Osteoblast (primary cell): ENCODE measurements at regions not wholly inside any gene's neighbourhood (a gene's known extent, or its start where the extent isn't known, plus 50 kb on each side); places are given as distances from the start of the nearest gene placed in this dataset.

Experiments
- DNase-seq: peaks from one replicate; pipeline ENCODE4 v3.0.0; 2011; ENCODE audit warnings: low spot score, mixed read lengths; ENCODE audit not compliant: insufficient read length; ENCODE audit errors: missing footprints
- H2AFZ ChIP-seq: 2 replicates; pipeline ENCODE4 v1.6.0; 2011; ENCODE audit warnings: mild to moderate bottlenecking, low read length
- H3K27ac ChIP-seq: 2 replicates; pipeline ENCODE4 v1.5.1; 2011; ENCODE audit warnings: mild to moderate bottlenecking, low read depth, low read length, moderate library complexity
- H3K27me3 ChIP-seq: 2 replicates; pipeline ENCODE4 v1.6.0; 2012; ENCODE audit warnings: mild to moderate bottlenecking, control low read depth, inconsistent platforms, low read length, moderate library complexity; ENCODE audit not compliant: insufficient read depth
- H3K36me3 ChIP-seq: 2 replicates; pipeline ENCODE4 v1.5.1; 2011; ENCODE audit warnings: mild to moderate bottlenecking, low read length, control low read depth, moderate library complexity; ENCODE audit not compliant: insufficient read depth
- H3K4me1 ChIP-seq: 2 replicates; pipeline ENCODE4 v1.5.1; 2011; ENCODE audit warnings: mild to moderate bottlenecking, low read length, control low read depth, moderate library complexity; ENCODE audit not compliant: insufficient read depth
- H3K4me2 ChIP-seq: 2 replicates; pipeline ENCODE4 v1.6.0; 2011; ENCODE audit warnings: mild to moderate bottlenecking, low read length; ENCODE audit not compliant: insufficient read depth
- H3K4me3 ChIP-seq: fragments of 200-600 bp; sonication (generic); 3 replicates; pipeline ENCODE4 v1.5.1; 2012; ENCODE audit warnings: mild to moderate bottlenecking, low read length, inconsistent platforms; ENCODE audit not compliant: insufficient read depth
- H3K79me2 ChIP-seq: 2 replicates; pipeline ENCODE4 v1.6.0; 2012; ENCODE audit warnings: mild to moderate bottlenecking, low read length, control low read depth, inconsistent platforms; ENCODE audit not compliant: insufficient read depth
- H3K9me3 ChIP-seq: 2 replicates; pipeline ENCODE4 v1.5.1; 2011; ENCODE audit warnings: low read depth, low read length, control low read depth
- H4K20me1 ChIP-seq: 2 replicates; pipeline ENCODE4 v1.6.0; 2012; ENCODE audit warnings: mild to moderate bottlenecking, low read length, control low read depth; ENCODE audit not compliant: insufficient read depth
- TF ChIP-seq, protein P1 (sequence below): IDR thresholded peaks from 2 replicates; pipeline ENCODE4 v1.5.1; 2011; ENCODE audit warnings: mild to moderate bottlenecking, low read depth, low read length, moderate library complexity; ENCODE audit errors: extremely low read depth

DNA sequence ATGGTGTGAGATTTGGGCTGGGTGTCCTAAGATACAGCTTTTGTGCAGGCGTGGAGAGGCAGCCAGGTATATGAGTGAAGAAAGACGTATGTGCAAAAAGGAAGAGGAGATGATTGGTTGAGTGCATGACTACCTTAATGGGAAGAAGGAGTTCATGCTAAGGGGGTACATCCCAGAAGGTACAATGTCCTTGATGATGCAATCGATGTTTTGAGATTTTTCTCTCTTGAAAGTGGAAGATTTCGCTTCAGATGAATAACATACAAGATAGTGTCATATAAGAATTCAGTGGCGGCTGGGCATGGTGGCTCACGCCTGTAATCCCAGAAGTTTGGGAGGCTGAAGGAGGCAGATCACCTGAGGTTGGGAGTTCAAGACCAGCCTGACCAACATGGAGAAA, 357.1 kb downstream of the KLF12 start:
- H3K27me3 ChIP-seq = no peaks in the 10 kb centered on the region
- H3K36me3 ChIP-seq = peaks cover 12% of the 10 kb centered on the region
- peaks cover 5% of the 10 kb centered on the region for H3K4me1 ChIP-seq
- H3K4me2 ChIP-seq = no peak overlapping the region
- H3K4me3 ChIP-seq = no peak overlapping the region
- H3K79me2 ChIP-seq = peaks cover 27% of the 10 kb centered on the region
- H4K20me1 ChIP-seq = no peaks in the 10 kb centered on the region
- no peak overlapping the region for H2AFZ ChIP-seq
- TF ChIP-seq, protein P1, sequence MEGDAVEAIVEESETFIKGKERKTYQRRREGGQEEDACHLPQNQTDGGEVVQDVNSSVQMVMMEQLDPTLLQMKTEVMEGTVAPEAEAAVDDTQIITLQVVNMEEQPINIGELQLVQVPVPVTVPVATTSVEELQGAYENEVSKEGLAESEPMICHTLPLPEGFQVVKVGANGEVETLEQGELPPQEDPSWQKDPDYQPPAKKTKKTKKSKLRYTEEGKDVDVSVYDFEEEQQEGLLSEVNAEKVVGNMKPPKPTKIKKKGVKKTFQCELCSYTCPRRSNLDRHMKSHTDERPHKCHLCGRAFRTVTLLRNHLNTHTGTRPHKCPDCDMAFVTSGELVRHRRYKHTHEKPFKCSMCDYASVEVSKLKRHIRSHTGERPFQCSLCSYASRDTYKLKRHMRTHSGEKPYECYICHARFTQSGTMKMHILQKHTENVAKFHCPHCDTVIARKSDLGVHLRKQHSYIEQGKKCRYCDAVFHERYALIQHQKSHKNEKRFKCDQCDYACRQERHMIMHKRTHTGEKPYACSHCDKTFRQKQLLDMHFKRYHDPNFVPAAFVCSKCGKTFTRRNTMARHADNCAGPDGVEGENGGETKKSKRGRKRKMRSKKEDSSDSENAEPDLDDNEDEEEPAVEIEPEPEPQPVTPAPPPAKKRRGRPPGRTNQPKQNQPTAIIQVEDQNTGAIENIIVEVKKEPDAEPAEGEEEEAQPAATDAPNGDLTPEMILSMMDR = no peak
- H3K27ac ChIP-seq = no peak overlapping the region
- no peak for DNase-seq
- no peaks in the 10 kb centered on the region for H3K9me3 ChIP-seq

DNA sequence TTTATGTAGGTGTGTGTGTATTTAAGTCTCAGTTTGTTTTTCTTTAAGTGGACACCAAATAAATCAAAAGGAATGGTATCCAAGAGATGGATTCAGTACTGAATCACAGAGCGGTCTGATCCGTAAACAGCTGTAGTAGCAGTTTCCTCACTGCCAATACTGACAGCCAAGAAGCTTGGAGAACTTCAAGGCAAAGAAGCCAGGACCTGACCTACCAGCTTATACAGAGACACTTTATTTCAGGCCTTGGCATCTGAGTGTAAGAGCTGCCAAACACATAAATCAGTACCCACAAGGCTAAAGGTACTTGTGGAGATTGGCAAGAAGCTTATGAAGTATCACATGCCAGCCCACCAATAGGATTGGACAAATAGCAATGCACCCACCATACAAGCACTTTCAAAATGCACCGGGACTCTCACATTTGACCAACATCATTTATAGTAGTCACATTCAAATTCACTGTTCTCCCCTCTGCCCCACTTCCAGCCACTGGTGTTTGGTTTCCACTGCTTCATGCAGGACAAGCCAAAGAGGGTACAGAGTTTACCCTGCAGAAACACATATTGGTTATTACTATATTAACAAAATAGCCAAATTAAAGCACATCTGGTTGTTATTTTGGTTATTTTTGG, 357.9 kb downstream of the KLF12 start:
- no peak overlapping the region for H3K4me3 ChIP-seq
- no peak overlapping the region for H3K4me2 ChIP-seq
- H3K79me2 ChIP-seq = peaks cover 30% of the 10 kb centered on the region
- peak; percentile 15 for DNase-seq
- H4K20me1 ChIP-seq = no peaks in the 10 kb centered on the region
- peaks cover 12% of the 10 kb centered on the region for H3K36me3 ChIP-seq
- H3K4me1 ChIP-seq = peaks cover 5% of the 10 kb centered on the region
- no peak overlapping the region for H3K27ac ChIP-seq
- H3K27me3 ChIP-seq = no peaks in the 10 kb centered on the region
- H3K9me3 ChIP-seq = no peaks in the 10 kb centered on the region
- TF ChIP-seq, protein P1 = no peak
- no peak overlapping the region for H2AFZ ChIP-seq

DNA sequence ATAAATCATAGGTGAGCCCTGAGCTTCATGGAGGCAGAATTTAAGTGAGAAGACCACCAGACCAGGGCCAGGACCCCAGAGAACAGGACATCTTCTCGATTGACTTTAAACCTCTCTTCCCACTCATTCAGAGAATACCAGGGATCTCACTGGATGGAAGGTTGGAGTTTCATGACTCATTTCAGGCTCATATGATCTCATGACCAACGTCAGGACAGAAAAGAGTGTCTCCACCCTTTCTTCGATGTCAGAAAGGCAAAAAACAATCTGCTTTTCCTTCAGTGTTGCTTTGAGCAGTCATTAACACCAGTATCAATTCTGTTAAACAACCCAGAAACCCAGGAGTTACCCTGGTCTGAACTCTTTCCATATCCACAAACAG, 361.0 kb downstream of the KLF12 start:
- no peak for DNase-seq
- H3K36me3 ChIP-seq = peaks cover 12% of the 10 kb centered on the region
- no peak overlapping the region for H3K27ac ChIP-seq
- H4K20me1 ChIP-seq = no peaks in the 10 kb centered on the region
- H3K9me3 ChIP-seq = no peaks in the 10 kb centered on the region
- peaks cover 44% of the 10 kb centered on the region for H3K79me2 ChIP-seq
- H3K4me1 ChIP-seq = no peaks in the 10 kb centered on the region
- H2AFZ ChIP-seq = no peak overlapping the region
- H3K4me3 ChIP-seq = no peak overlapping the region
- TF ChIP-seq, protein P1 = no peak
- H3K27me3 ChIP-seq = no peaks in the 10 kb centered on the region
- H3K4me2 ChIP-seq = no peak overlapping the region

DNA sequence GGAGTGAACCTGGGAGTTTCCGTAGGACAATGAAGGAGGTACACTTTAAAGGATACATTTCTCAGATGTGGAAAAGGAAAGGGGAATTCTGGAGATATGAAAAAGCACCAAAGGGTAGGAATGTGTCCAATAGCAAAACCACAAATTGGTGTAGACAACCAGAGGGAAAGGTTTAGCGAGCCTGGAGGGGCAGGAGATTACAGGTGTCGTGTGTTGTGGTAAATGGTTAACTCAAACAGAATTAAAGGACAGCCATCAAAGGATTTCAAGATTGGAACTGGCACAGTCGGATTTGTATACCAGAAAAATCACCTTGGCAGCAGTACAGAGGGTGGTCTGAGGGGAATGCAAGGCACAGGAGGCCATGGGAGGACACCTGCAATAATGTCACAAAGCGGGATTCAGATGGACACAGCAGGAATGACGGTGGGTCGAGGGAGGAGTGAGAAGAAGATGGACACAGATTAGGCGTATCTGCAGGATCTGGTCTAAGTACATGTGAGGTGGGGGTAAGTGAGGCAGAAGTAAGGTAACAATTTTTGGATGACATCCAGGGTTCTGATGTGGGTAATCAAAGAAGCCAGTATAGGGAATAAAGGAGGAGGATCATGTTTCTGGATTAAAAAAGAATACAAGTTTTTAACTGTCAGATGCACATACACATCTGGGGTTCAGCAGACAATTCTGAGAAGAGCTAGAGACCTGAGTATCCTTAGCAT, 361.6 kb downstream of the KLF12 start:
- no peak overlapping the region for H3K4me2 ChIP-seq
- peaks cover 49% of the 10 kb centered on the region for H3K79me2 ChIP-seq
- H3K4me3 ChIP-seq = no peak overlapping the region
- H3K27me3 ChIP-seq = no peaks in the 10 kb centered on the region
- H2AFZ ChIP-seq = no peak overlapping the region
- TF ChIP-seq, protein P1 = no peak
- H4K20me1 ChIP-seq = no peaks in the 10 kb centered on the region
- H3K9me3 ChIP-seq = no peaks in the 10 kb centered on the region
- peaks cover 12% of the 10 kb centered on the region for H3K36me3 ChIP-seq
- H3K27ac ChIP-seq = no peak overlapping the region
- DNase-seq = no peak
- peaks cover 5% of the 10 kb centered on the region for H3K4me1 ChIP-seq
